Amygdala (tissue), 56 donors: ENCODE measurements at regions not wholly inside any gene's neighbourhood (a gene's known extent, or its start where the extent isn't known, plus 50 kb on each side); places are given as distances from the start of the nearest gene placed in this dataset.

Experiments
- DNase-seq, 56 donors: peaks; one replicate each; lab custom pipeline; 2025; lab: John Stamatoyannopoulos, UW

DNA sequence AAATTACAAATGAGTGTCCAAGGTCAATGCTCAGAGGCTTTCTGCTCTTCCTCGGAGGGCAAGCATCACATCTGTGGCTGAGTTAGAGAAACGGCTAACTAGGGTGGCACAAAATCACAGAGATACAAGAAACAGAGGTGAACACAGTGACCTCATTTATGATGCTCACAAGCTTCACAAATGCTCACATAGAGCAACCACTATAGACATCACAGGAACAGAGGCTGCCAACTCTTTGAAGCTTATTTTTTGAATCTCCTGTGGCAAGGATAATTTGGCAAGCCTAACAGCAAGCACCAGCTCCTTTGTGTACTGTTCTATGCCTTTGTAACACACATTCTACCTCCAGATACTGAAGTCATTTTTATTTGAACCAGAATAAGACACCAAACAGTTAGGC lies 416.5 kb upstream of the DDI1 start:
- no peak for DNase-seq

GRCh38 chr11:103622296-103622695 lies 414.1 kb upstream of the DDI1 start:
- no peak for DNase-seq

DNA sequence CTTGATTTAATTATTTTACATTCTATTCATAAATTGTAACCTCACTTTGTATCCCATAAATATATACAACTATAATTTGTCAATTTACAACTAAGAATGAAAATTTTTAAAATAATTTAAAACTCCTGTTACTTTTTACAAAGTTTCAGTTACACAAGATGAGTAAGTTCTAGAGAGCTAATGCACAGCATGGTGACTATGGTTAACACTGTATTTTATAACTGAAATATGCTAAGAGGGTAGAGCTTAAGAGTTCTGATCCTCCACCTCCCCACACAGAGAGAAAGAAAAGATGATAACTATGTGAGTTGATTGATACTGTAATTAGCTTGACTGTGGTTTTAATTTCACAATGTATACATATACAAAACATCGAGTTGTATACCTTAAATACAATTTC lies 412.5 kb upstream of the DDI1 start:
- no peak for DNase-seq

DNA sequence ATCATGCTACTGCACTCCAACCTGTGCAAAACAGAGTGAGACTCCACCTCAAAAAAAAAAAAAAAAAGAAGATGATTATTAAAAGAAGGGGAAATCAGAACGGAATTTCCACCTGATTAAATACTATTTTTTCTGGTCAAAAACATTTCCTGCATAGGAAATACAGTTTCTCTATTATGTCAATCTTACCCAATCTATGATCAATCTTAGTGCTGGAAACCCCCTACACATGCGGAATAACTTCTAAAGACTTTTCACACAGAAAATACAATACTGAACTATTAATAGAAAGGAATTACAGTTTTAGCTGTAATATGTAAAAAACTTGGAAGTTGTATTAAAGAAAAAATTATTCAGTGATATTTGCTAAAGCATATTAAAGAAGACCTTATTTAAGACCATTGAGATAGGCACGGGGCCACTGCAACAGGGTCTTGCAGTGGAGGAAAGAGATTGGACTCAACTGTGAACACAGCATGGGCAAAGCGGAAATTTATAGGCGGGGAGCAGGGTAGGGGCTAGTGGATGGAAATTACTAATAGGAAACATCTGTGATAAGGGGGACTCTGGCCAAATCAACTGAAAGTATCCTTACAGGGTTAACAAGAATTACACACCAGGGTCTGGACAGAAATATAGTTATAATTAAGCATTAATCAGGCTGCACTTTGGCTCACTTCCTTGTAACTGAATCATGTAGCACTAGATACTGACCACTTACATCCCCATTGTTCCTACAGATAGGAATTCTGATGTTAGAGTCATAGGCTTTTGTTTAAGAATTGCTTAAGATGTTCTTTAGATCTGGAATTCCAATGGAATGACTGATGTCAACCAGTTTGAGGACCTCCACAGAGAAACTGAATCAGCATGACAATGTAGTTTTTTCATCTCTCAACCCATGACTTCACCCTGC lies 411.5 kb upstream of the DDI1 start:
- DNase-seq, result no peak

DNA sequence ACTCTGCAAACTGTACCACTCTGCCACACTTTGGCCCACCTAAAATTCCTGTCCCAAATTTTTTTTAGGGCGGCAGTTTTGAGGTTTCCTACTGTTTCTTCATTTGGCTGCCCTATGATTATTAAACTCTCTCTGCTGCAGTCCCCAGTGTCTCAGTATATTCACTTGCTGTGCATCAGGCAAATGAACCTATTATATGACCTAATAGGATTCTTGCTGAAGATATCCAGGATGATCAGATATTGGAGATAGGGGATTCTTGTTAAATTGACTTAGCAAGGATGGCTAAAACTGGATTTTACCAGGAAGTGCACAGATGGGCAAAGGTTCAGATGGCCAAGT lies 410.8 kb upstream of the DDI1 start:
- DNase-seq, result no peak

GRCh38 chr11:103628121-103628520 lies 408.3 kb upstream of the DDI1 start:
- no peak for DNase-seq

GRCh38 chr11:103631841-103632240 lies 404.6 kb upstream of the DDI1 start:
- DNase-seq, result no peak

- DNase-seq, result no peak
These were observed 403.2 kb upstream of the DDI1 start for GRCh38 chr11:103633068-103633788.

GRCh38 chr11:103633819-103634590 lies 402.4 kb upstream of the DDI1 start:
- no peak for DNase-seq

- no peak for DNase-seq
These were observed 400.2 kb upstream of the DDI1 start for GRCh38 chr11:103636232-103636631.

DNA sequence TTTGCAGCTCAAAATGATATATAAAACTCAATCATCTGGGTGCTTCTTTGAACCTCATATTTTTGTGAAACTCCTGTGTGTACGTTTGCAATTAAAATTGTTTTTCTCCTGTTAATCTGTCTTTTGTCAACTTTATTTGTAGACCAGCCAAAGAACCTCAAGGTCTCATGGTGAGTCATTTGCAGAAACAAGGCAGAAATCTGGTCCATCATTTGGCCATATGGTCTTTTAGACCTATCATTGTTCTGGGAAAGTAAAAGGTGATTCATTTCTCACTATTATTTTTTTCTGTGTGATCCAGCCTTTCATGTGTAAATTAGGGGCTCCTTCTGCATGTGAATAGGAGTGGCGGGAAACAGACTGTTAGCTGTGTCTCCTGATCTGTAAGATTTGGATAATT lies 399.1 kb upstream of the DDI1 start:
- no peak for DNase-seq

- no peak for DNase-seq
These were observed 398.6 kb upstream of the DDI1 start for GRCh38 chr11:103637831-103638230.

DNA sequence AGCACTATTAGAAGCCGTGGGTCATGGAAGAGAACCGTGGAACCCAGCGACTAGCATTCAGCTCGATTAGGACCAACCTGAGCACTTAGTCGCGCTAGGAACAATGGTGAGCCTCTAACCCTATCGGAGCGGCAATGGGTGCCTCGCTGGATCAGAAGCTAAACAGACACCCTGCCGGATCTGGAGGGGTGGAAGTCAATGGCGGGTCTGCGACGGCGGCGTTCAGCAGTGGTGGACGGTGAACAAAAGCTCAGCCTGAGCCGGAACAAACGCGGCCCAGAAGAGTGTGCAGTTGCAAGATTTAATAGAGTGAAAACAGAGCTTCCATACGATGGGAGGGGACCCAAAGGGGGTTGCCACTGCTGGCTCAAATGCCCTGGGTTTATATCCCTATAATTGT lies 391.8 kb upstream of the DDI1 start:
- DNase-seq, result no peak

DNA sequence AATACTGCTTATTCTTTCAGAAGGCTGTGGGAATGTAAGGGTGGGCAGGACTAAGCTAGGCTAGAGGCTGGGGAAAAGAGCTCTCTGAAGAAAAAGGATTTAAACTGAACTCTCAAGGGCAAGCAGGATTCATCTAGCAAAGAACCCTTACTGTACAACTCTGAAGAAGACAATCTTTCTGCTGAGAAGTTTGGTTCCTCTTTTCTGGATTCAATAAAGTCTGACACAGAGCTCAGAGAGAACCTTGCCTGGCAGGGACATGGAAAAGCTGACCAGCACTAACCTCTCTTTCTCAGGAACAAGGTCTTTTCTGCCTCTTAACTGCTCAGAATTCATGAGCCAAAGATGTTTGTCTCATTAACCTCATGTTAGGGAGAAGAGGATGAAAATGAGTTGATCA lies 388.4 kb upstream of the DDI1 start:
- DNase-seq, result no peak

GRCh38 chr11:103648670-103649400 lies 387.6 kb upstream of the DDI1 start:
- DNase-seq, result no peak

GRCh38 chr11:103649401-103649895 lies 387.0 kb upstream of the DDI1 start:
- no peak for DNase-seq

GRCh38 chr11:103650330-103650729 lies 386.1 kb upstream of the DDI1 start:
- no peak for DNase-seq

GRCh38 chr11:103651341-103651998 lies 385.0 kb upstream of the DDI1 start:
- DNase-seq, result no peak

- DNase-seq, result no peak
These were observed 384.4 kb upstream of the DDI1 start for GRCh38 chr11:103652013-103652412.

DNA sequence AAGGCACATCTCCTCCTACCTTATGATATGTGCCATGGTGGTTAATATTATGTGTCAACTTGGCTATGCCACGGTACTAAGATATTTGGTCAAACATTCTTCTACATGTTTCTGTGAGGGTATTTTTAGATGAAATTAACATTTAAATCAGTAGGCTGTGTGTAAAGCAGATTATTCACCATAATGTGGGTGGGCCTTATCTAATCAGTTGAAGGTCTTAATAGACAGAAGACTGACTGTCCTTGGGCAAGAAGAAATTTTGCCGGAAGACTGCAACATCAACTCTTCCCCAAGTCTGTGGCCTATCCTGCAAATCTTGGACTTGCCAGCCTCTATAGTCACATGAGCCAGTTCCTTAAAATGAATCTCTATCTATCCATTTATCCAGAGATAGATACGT lies 380.1 kb upstream of the DDI1 start:
- DNase-seq, result no peak
